ENCODE measurements at regions not wholly inside any gene's neighbourhood (a gene's known extent, or its start where the extent isn't known, plus 50 kb on each side); places are given as distances from the start of the nearest gene placed in this dataset.

GRCh38 chr17:34126965-34127364, 128.1 kb upstream of the CCL2 start:
- no peak for TF ChIP-seq POLR2A (IDR thresholded peaks at IDR 0.05)
- TF ChIP-seq CTCF (IDR thresholded peaks at IDR 0.05): no peak
